Vagina (tissue), 2 donors: ENCODE measurements at regions not wholly inside any gene's neighbourhood (a gene's known extent, or its start where the extent isn't known, plus 50 kb on each side); places are given as distances from the start of the nearest gene placed in this dataset.

Source experiments
- DNase-seq, 2 donors: peaks; one replicate each; pipeline ENCODE4 v3.0.0-alpha.2; 2017; ENCODE audit errors: extremely low spot score in 2 of 2
- H3K27ac ChIP-seq: fragments of 200-600 bp; sonication (generic); one replicate; pipeline ENCODE4 v1.5.1; 2019
- H3K27me3 ChIP-seq: fragments of 200-600 bp; sonication (generic); one replicate; pipeline ENCODE4 v1.5.1; 2019
- H3K36me3 ChIP-seq, 2 donors: fragments of 200-600 bp; sonication (generic); one replicate each; pipeline ENCODE4 v1.5.1; 2017 to 2019
- H3K4me1 ChIP-seq: fragments of 200-600 bp; sonication (generic); one replicate; pipeline ENCODE4 v1.5.1; 2019
- H3K4me3 ChIP-seq, 2 donors: fragments of 200-600 bp; sonication (generic); 1 replicate in 1 of 2; 2 replicates in 1 of 2; pipeline ENCODE4 v1.5.1; 2016 to 2019
- H3K9me3 ChIP-seq: fragments of 200-600 bp; sonication (generic); one replicate; pipeline ENCODE4 v1.5.1; 2019
- CTCF ChIP-seq, 3 experiments: fragments of 450-650 bp in 2 of 3; fragments of 200-600 bp in 1 of 3; sonication (generic) in 1 of 3; IDR thresholded peaks; one replicate each; pipeline ENCODE4 v1.5.1; 2017 to 2019; ENCODE audit warnings: antibody characterized with exemption in 3 of 3, mild to moderate bottlenecking in 2 of 3, moderate library complexity in 2 of 3
- POLR2A ChIP-seq, 2 donors: fragments of 450-650 bp; IDR thresholded peaks; one replicate each; pipeline ENCODE4 v1.6.1; 2017; ENCODE audit warnings: antibody characterized with exemption in 2 of 2, mild to moderate bottlenecking in 2 of 2, moderate library complexity in 2 of 2
- POLR2AphosphoS5 ChIP-seq, 2 donors: sonication (generic); formaldehyde crosslinking; IDR thresholded peaks; one replicate each; pipeline ENCODE4 v1.9.0; 2017; ENCODE audit warnings: antibody characterized with exemption in 2 of 2, mild to moderate bottlenecking in 2 of 2, low read depth in 1 of 2; ENCODE audit not compliant: insufficient read depth in 1 of 2
- intact Hi-C: fragments of 100-400 bp; cut with DNase I; formaldehyde crosslinking; loops from one replicate; pipeline ENCODE4 v1.15.1; 2023

GRCh38 chr13:107301724-107302374, 733.9 kb upstream of the ARGLU1 start:
- no peak for DNase-seq
- H3K4me1 ChIP-seq = no peaks in the 10 kb centered on the region
- intact Hi-C loops = no loop called here
- H3K27me3 ChIP-seq = no peaks in the 10 kb centered on the region
- no peaks in the 10 kb centered on the region for H3K36me3 ChIP-seq
- H3K27ac ChIP-seq = no peak overlapping the region
- H3K9me3 ChIP-seq = no peaks in the 10 kb centered on the region
- no peak overlapping the region for H3K4me3 ChIP-seq
- TF ChIP-seq POLR2AphosphoS5 (IDR thresholded peaks at IDR 0.05; ENCODE audit: insufficient read depth in 1 of 2, low read depth in 1 of 2) = no peak
- TF ChIP-seq CTCF (IDR thresholded peaks at IDR 0.05) = no peak
- no peak for TF ChIP-seq POLR2A (IDR thresholded peaks at IDR 0.05)

- TF ChIP-seq POLR2AphosphoS5 (IDR thresholded peaks at IDR 0.05; ENCODE audit: insufficient read depth in 1 of 2, low read depth in 1 of 2) = no peak
- no peak for TF ChIP-seq CTCF (IDR thresholded peaks at IDR 0.05)
- TF ChIP-seq POLR2A (IDR thresholded peaks at IDR 0.05) = no peak
- Histone ChIP-seq H3K36me3 (no peaks in the 10 kb centered on the region), H3K9me3 (no peaks in the 10 kb centered on the region), H3K27ac (no peak overlapping the region), H3K4me3 (no peak overlapping the region), H3K27me3 (no peaks in the 10 kb centered on the region), H3K4me1 (no peaks in the 10 kb centered on the region)
- intact Hi-C loops = no loop called here
- DNase-seq = no peak
These were observed 731.8 kb upstream of the ARGLU1 start for GRCh38 chr13:107299717-107300116.

GRCh38 chr13:107296804-107297203, 728.9 kb upstream of the ARGLU1 start:
- no peaks in the 10 kb centered on the region for H3K4me1 ChIP-seq
- TF ChIP-seq CTCF (IDR thresholded peaks at IDR 0.05) (no peak), POLR2AphosphoS5 (IDR thresholded peaks at IDR 0.05; ENCODE audit: insufficient read depth in 1 of 2, low read depth in 1 of 2) (no peak), POLR2A (IDR thresholded peaks at IDR 0.05) (no peak)
- no peaks in the 10 kb centered on the region for H3K36me3 ChIP-seq
- intact Hi-C loops = no loop called here
- no peak overlapping the region for H3K27ac ChIP-seq
- no peaks in the 10 kb centered on the region for H3K27me3 ChIP-seq
- no peak for DNase-seq
- no peaks in the 10 kb centered on the region for H3K9me3 ChIP-seq
- no peak overlapping the region for H3K4me3 ChIP-seq

GRCh38 chr13:107295416-107296140, 727.6 kb upstream of the ARGLU1 start:
- Histone ChIP-seq H3K9me3 (no peaks in the 10 kb centered on the region), H3K4me3 (no peak overlapping the region), H3K36me3 (no peaks in the 10 kb centered on the region), H3K27me3 (no peaks in the 10 kb centered on the region), H3K27ac (no peak overlapping the region), H3K4me1 (no peaks in the 10 kb centered on the region)
- TF ChIP-seq POLR2AphosphoS5 (IDR thresholded peaks at IDR 0.05; ENCODE audit: insufficient read depth in 1 of 2, low read depth in 1 of 2) (no peak), CTCF (IDR thresholded peaks at IDR 0.05) (no peak), POLR2A (IDR thresholded peaks at IDR 0.05) (no peak)
- no peak for DNase-seq
- intact Hi-C loops = no loop called here

GRCh38 chr13:107293924-107294323, 726.0 kb upstream of the ARGLU1 start:
- Histone ChIP-seq H3K27ac (no peak overlapping the region), H3K4me3 (no peak overlapping the region), H3K4me1 (no peaks in the 10 kb centered on the region), H3K9me3 (no peaks in the 10 kb centered on the region), H3K36me3 (no peaks in the 10 kb centered on the region), H3K27me3 (no peaks in the 10 kb centered on the region)
- TF ChIP-seq POLR2A (IDR thresholded peaks at IDR 0.05) (no peak), CTCF (IDR thresholded peaks at IDR 0.05) (no peak), POLR2AphosphoS5 (IDR thresholded peaks at IDR 0.05; ENCODE audit: insufficient read depth in 1 of 2, low read depth in 1 of 2) (no peak)
- DNase-seq = no peak
- intact Hi-C loops = no loop called here
